ENCODE measurements at regions not wholly inside any gene's neighbourhood (a gene's known extent, or its start where the extent isn't known, plus 50 kb on each side); places are given as distances from the start of the nearest gene placed in this dataset.
"Not testable (repeated sequence)": the region's sequence is repeated elsewhere in the genome, so short reads cannot be mapped to it uniquely, and the experiment has no call there.

GRCh38 chrX:54615109-54615508 lies 85.1 kb downstream of the GNL3L start:
- no peak for DNase-seq

- DNase-seq = no peak
These were observed 103.6 kb downstream of the GNL3L start for GRCh38 chrX:54633641-54634040.

- no peak for DNase-seq
These were observed 109.0 kb downstream of the GNL3L start for GRCh38 chrX:54639018-54639345.

- peak; percentile 92 for DNase-seq
These were observed 109.5 kb downstream of the GNL3L start for GRCh38 chrX:54639346-54640102.

GRCh38 chrX:54640103-54640690 lies 110.2 kb downstream of the GNL3L start:
- peak; percentile 0 for DNase-seq

GRCh38 chrX:54640736-54641135 lies 110.7 kb downstream of the GNL3L start:
- peak; percentile 0 for DNase-seq

GRCh38 chrX:54641530-54641929 lies 111.5 kb downstream of the GNL3L start:
- DNase-seq = no peak

- DNase-seq = not testable (repeated sequence)
These were observed 117.6 kb downstream of the GNL3L start for GRCh38 chrX:54647607-54648006.

- DNase-seq = no peak
These were observed 129.5 kb downstream of the GNL3L start for GRCh38 chrX:54659547-54659946.

GRCh38 chrX:54675762-54676161 lies 122.3 kb downstream of the ITIH6 start:
- no peak for DNase-seq

- DNase-seq = no peak
These were observed 102.8 kb downstream of the ITIH6 start for GRCh38 chrX:54695231-54695630.

- DNase-seq = no peak
These were observed 102.1 kb downstream of the ITIH6 start for GRCh38 chrX:54695816-54696487.

All from suppressor macrophage treated with lipopolysaccharide for 4 hours (primary cell).